MM.1S (cell line): ENCODE measurements at regions not wholly inside any gene's neighbourhood (a gene's known extent, or its start where the extent isn't known, plus 50 kb on each side); places are given as distances from the start of the nearest gene placed in this dataset.

ENCODE experiments used
- CTCF ChIP-seq: fragments of 300-600 bp; sonication (generic); IDR thresholded peaks from 2 replicates; pipeline ENCODE4 v1.5.1; 2016; ENCODE audit warnings: antibody characterized with exemption, low read length, mixed read lengths
- EZH2 ChIP-seq: fragments of 300-600 bp; sonication (generic); optimal IDR thresholded peaks from 2 replicates; pipeline ENCODE3; 2017; ENCODE audit warnings: low read depth, mild to moderate bottlenecking, antibody characterized with exemption, low read length, mixed read lengths
- EZH2phosphoT487 ChIP-seq: fragments of 300-600 bp; sonication (generic); IDR thresholded peaks from 2 replicates; pipeline ENCODE4 v1.6.1; 2018; ENCODE audit warnings: antibody characterized with exemption, low read length

GRCh38 chr5:171531638-171532037, 112.2 kb downstream of the FGF18 start:
- no peak for TF ChIP-seq CTCF
- no peak for TF ChIP-seq EZH2phosphoT487
- no peak for TF ChIP-seq EZH2
